CD14-positive monocyte (primary cell): ENCODE measurements at regions not wholly inside any gene's neighbourhood (a gene's known extent, or its start where the extent isn't known, plus 50 kb on each side); places are given as distances from the start of the nearest gene placed in this dataset.
"Not testable (repeated sequence)": the region's sequence is repeated elsewhere in the genome, so short reads cannot be mapped to it uniquely, and the experiment has no call there.

Source experiments
- DNase-seq, 3 donors: peaks; one replicate each; pipeline ENCODE4 v3.0.0-alpha.2; 2011 to 2022
- H2AFZ ChIP-seq: 2 replicates; pipeline ENCODE4 v1.6.0; 2012; ENCODE audit warnings: mild to moderate bottlenecking, low read depth, low read length, inconsistent platforms; ENCODE audit not compliant: insufficient read depth, poor library complexity, severe bottlenecking
- H3K27ac ChIP-seq, 2 donors: 1 replicate in 1 of 2; 2 replicates in 1 of 2; pipeline ENCODE4 v1.5.1; 2012 to 2013; ENCODE audit warnings: low read length in 2 of 2, control low read depth in 1 of 2, inconsistent platforms in 1 of 2, low read depth in 1 of 2, mild to moderate bottlenecking in 1 of 2
- H3K27me3 ChIP-seq, 2 donors: one replicate each; pipeline versions ENCODE4 v1.6.0 to v1.6.1; 2011 to 2013; ENCODE audit warnings: low read length in 2 of 2; ENCODE audit not compliant: control insufficient read depth in 2 of 2, insufficient read depth in 2 of 2
- H3K36me3 ChIP-seq, 2 donors: replicated peaks in 1 of 2; 1 replicate in 1 of 2; 2 replicates in 1 of 2; pipeline versions ENCODE4 v1.5.1 to v1.6.1; 2012 to 2013; ENCODE audit warnings: low read length in 2 of 2, control low read depth in 1 of 2, inconsistent platforms in 1 of 2, mild to moderate bottlenecking in 1 of 2; ENCODE audit not compliant: insufficient read depth in 2 of 2, control insufficient read depth in 1 of 2
- H3K4me1 ChIP-seq, 2 donors: 1 replicate in 1 of 2; 2 replicates in 1 of 2; pipeline versions ENCODE4 v1.5.1 to v1.6.1; 2012 to 2013; ENCODE audit warnings: low read length in 2 of 2, control low read depth in 1 of 2, inconsistent platforms in 1 of 2, mild to moderate bottlenecking in 1 of 2, moderate library complexity in 1 of 2; ENCODE audit not compliant: insufficient read depth in 2 of 2, control insufficient read depth in 1 of 2
- H3K4me2 ChIP-seq: replicated peaks from 2 replicates; pipeline ENCODE3; 2012; ENCODE audit warnings: low read length, moderate library complexity, mild to moderate bottlenecking; ENCODE audit not compliant: poor library complexity, severe bottlenecking; ENCODE audit errors: extremely low read depth
- H3K4me3 ChIP-seq, 3 experiments: fragments of 200-600 bp in 1 of 3; sonication (generic) in 1 of 3; replicated peaks in 1 of 3; 1 replicate in 2 of 3; 2 replicates in 1 of 3; pipeline ENCODE4 v1.5.1; 2011 to 2013; ENCODE audit warnings: low read length in 3 of 3, mild to moderate bottlenecking in 3 of 3, control low read depth in 2 of 3, low read depth in 2 of 3, inconsistent platforms in 1 of 3, moderate library complexity in 1 of 3
- H3K79me2 ChIP-seq: 2 replicates; pipeline ENCODE4 v1.6.0; 2012; ENCODE audit warnings: mild to moderate bottlenecking, control low read depth, inconsistent platforms, low read length, moderate library complexity; ENCODE audit not compliant: insufficient read depth
- H3K9ac ChIP-seq: 2 replicates; pipeline ENCODE4 v1.6.0; 2017; ENCODE audit warnings: low read length, mild to moderate bottlenecking; ENCODE audit not compliant: insufficient read depth, poor library complexity, severe bottlenecking
- H3K9me3 ChIP-seq, 2 donors: replicated peaks in 1 of 2; 1 replicate in 1 of 2; 2 replicates in 1 of 2; pipeline versions ENCODE4 v1.5.1 to v1.6.1; 2012 to 2013; ENCODE audit warnings: low read length in 2 of 2, control low read depth in 1 of 2; ENCODE audit not compliant: control insufficient read depth in 1 of 2, insufficient read depth in 1 of 2
- H4K20me1 ChIP-seq: 2 replicates; pipeline ENCODE4 v1.6.0; 2012; ENCODE audit warnings: mild to moderate bottlenecking, low read length, control low read depth, moderate library complexity; ENCODE audit not compliant: insufficient read depth
- H3K27ac Mint-ChIP-seq, 7 donors: one replicate each; pipeline ENCODE4 v1.8.0; 2020; ENCODE audit warnings: mild to moderate bottlenecking in 7 of 7, mixed read lengths in 7 of 7, moderate library complexity in 6 of 7, inconsistent platforms in 2 of 7
- H3K27me3 Mint-ChIP-seq, 3 donors: one replicate each; pipeline ENCODE4 v1.8.0; 2021 to 2022; ENCODE audit warnings: low read depth in 3 of 3, mild to moderate bottlenecking in 3 of 3, mixed read lengths in 3 of 3, moderate library complexity in 3 of 3, inconsistent platforms in 1 of 3
- H3K36me3 Mint-ChIP-seq, 2 donors: one replicate each; pipeline ENCODE4 v1.8.0; 2020; ENCODE audit warnings: mixed read lengths in 2 of 2, inconsistent platforms in 1 of 2, mild to moderate bottlenecking in 1 of 2
- H3K4me1 Mint-ChIP-seq: one replicate; pipeline ENCODE4 v1.8.0; 2020; ENCODE audit warnings: mild to moderate bottlenecking, mixed read lengths
- H3K4me3 Mint-ChIP-seq, 2 donors: one replicate each; pipeline ENCODE4 v1.8.0; 2020; ENCODE audit warnings: mild to moderate bottlenecking in 2 of 2, mixed read lengths in 2 of 2, moderate library complexity in 1 of 2
- H3K9me3 Mint-ChIP-seq, 7 donors: one replicate each; pipeline ENCODE4 v1.8.0; 2020 to 2022; ENCODE audit warnings: mixed read lengths in 7 of 7, mild to moderate bottlenecking in 6 of 7, moderate library complexity in 6 of 7, inconsistent platforms in 2 of 7
- CTCF ChIP-seq: fragments of 200-600 bp; IDR thresholded peaks from one replicate; pipeline ENCODE4 v1.8.0; 2022; ENCODE audit warnings: antibody characterized with exemption, mild to moderate bottlenecking
- WGBS: methylation state at CpG from one replicate; pipeline ENCODE4 v1.1.5; 2013; ENCODE audit warnings: missing lambda C conversion rate; ENCODE audit not compliant: insufficient coverage; 5-methylcytosine and 5-hydroxymethylcytosine counted together
- intact Hi-C, 2 donors: fragments of 100-400 bp; cut with micrococcal nuclease; formaldehyde crosslinking; loops; one replicate each; pipeline versions ENCODE4 v1.15.0 to v1.15.1; 2023

GRCh38 chr1:78743626-78744025, 94.0 kb downstream of the IFI44 start:
- Histone ChIP-seq H3K36me3 (no peaks in the 10 kb centered on the region), H3K9ac (no peak overlapping the region), H3K27me3 (no peaks in the 10 kb centered on the region), H3K4me3 (no peak overlapping the region), H3K4me2 (no peak overlapping the region), H3K79me2 (no peaks in the 10 kb centered on the region), H3K27ac (no peak overlapping the region), H3K9me3 (peaks cover 0 to 14% of the 10 kb centered on the region in 2 donors), H3K4me1 (no peaks in the 10 kb centered on the region), H2AFZ (no peak overlapping the region), H4K20me1 (no peaks in the 10 kb centered on the region)
- Mint-ChIP-seq H3K4me3 (no peak overlapping the region), H3K4me1 (no peaks in the 10 kb centered on the region), H3K27me3 (no peaks in the 10 kb centered on the region), H3K9me3 (peaks cover 2 to 17% (median 8%) of the 10 kb centered on the region in 7 donors), H3K27ac (no peak overlapping the region), H3K36me3 (no peaks in the 10 kb centered on the region)
- DNase-seq: no peak
- TF ChIP-seq CTCF: no peak
- intact Hi-C loops: no loop called here
- no CpG with 5 or more reads among the region's 1 CpG for WGBS

DNA sequence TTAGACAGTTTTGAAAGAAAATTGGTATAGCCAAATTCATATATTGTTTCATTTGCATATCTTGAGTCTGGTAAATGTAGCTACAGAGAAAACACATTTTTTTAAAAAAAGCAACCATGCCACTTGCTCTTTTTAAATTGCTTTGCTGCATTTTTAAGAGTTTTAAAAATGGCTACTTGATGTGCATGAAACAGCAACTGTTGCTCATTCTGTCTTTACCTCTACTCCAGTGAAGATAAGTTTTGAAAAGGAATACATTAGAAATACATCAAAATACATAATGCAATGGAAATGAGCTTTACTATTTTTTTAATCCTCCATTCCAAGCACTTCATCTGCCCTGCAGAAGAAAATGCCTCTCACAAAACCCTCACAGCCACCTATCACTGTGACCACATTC, 95.5 kb downstream of the IFI44 start:
- no peak overlapping the region for H3K4me3 Mint-ChIP-seq
- no peaks in the 10 kb centered on the region for H3K4me1 Mint-ChIP-seq
- H3K27ac ChIP-seq: no peak overlapping the region
- intact Hi-C loops: no loop called here
- no peaks in the 10 kb centered on the region for H3K4me1 ChIP-seq
- no peaks in the 10 kb centered on the region for H3K36me3 Mint-ChIP-seq
- no peaks in the 10 kb centered on the region for H4K20me1 ChIP-seq
- H3K9ac ChIP-seq: no peak overlapping the region
- H2AFZ ChIP-seq: no peak overlapping the region
- no peaks in the 10 kb centered on the region for H3K79me2 ChIP-seq
- H3K4me2 ChIP-seq: no peak overlapping the region
- no peak overlapping the region for H3K27ac Mint-ChIP-seq
- H3K36me3 ChIP-seq: no peaks in the 10 kb centered on the region
- DNase-seq: no peak
- H3K4me3 ChIP-seq: no peak overlapping the region
- peaks cover 0 to 9% (median 2%) of the 10 kb centered on the region in 7 donors for H3K9me3 Mint-ChIP-seq
- peaks cover 0 to under 1% of the 10 kb centered on the region in 2 donors for H3K9me3 ChIP-seq
- H3K27me3 ChIP-seq: no peaks in the 10 kb centered on the region
- TF ChIP-seq CTCF: no peak
- H3K27me3 Mint-ChIP-seq: no peaks in the 10 kb centered on the region

- not testable (repeated sequence) for H3K27ac ChIP-seq, H3K4me3 Mint-ChIP-seq, H3K27me3 ChIP-seq
These were observed 104.0 kb downstream of the IFI44 start for GRCh38 chr1:78753679-78754078.

More at GRCh38 chr1:78753679-78754078, 104.0 kb downstream of the IFI44 start:
- H3K36me3 Mint-ChIP-seq, H3K9me3 ChIP-seq, H3K36me3 ChIP-seq, H3K4me1 ChIP-seq, H3K4me1 Mint-ChIP-seq, H3K27ac Mint-ChIP-seq, H3K9ac ChIP-seq, H3K4me2 ChIP-seq, H3K27me3 Mint-ChIP-seq, H3K4me3 ChIP-seq, H4K20me1 ChIP-seq, intact Hi-C loops, DNase-seq, H2AFZ ChIP-seq, H3K79me2 ChIP-seq: not testable (repeated sequence)
- WGBS: 94% methylated on average over 1 of the region's 2 CpGs
- H3K9me3 Mint-ChIP-seq: peaks cover 2 to 11% (median 6%) of the 10 kb centered on the region in 7 donors
